Right lobe of liver (tissue), 6 donors: ENCODE measurements at regions not wholly inside any gene's neighbourhood (a gene's known extent, or its start where the extent isn't known, plus 50 kb on each side); places are given as distances from the start of the nearest gene placed in this dataset.
"Not testable (repeated sequence)": the region's sequence is repeated elsewhere in the genome, so short reads cannot be mapped to it uniquely, and the experiment has no call there.

Experiments used
- ATAC-seq, 4 donors: fragments of 200-7000 bp; cut with Tn5 transposase; one replicate each; pipeline ENCODE4 v1.9.1; 2020; ENCODE audit warnings: mild to moderate bottlenecking in 4 of 4, moderate library complexity in 4 of 4
- DNase-seq, 3 donors: peaks; one replicate each; pipeline ENCODE4 v3.0.0-alpha.2; 2020
- H3K27ac ChIP-seq, 3 donors: fragments of 200-600 bp; one replicate each; pipeline ENCODE4 v1.8.0; 2022
- H3K27me3 ChIP-seq, 2 donors: fragments of 200-600 bp; one replicate each; pipeline ENCODE4 v1.8.0; 2022
- H3K36me3 ChIP-seq, 4 donors: fragments of 200-600 bp; sonication (generic) in 1 of 4; one replicate each; pipeline versions ENCODE4 v1.5.1 to v1.8.0; 2017 to 2022; ENCODE audit warnings: control low read depth in 1 of 4
- H3K4me1 ChIP-seq, 4 donors: fragments of 200-600 bp; sonication (generic) in 1 of 4; one replicate each; pipeline versions ENCODE4 v1.5.1 to v1.8.0; 2017 to 2022; ENCODE audit warnings: control low read depth in 1 of 4
- H3K4me3 ChIP-seq, 3 donors: fragments of 200-600 bp; one replicate each; pipeline ENCODE4 v1.8.0; 2022
- H3K9me3 ChIP-seq, 4 donors: fragments of 200-600 bp; sonication (generic) in 1 of 4; one replicate each; pipeline versions ENCODE4 v1.5.1 to v1.8.0; 2017 to 2022; ENCODE audit warnings: control low read depth in 1 of 4
- POLR2A ChIP-seq: fragments of 450-650 bp; IDR thresholded peaks from one replicate; pipeline ENCODE4 v1.6.1; 2017; ENCODE audit warnings: antibody characterized with exemption, mild to moderate bottlenecking
- whole genome bisulfite sequencing: methylation state at CpG from one replicate; pipeline ENCODE4 v1.1.6; 2018; ENCODE audit warnings: low coverage, low lambda C conversion rate; ENCODE audit not compliant: insufficient coverage; ENCODE audit errors: missing lambda C conversion rate; 5-methylcytosine and 5-hydroxymethylcytosine counted together
- intact Hi-C, 2 donors: fragments of 100-400 bp; cut with DNase I; formaldehyde crosslinking; loops; one replicate each; pipeline versions ENCODE4 v1.11.2 to v1.14.1; 2022
- TF ChIP-seq, protein P1 (sequence below), 4 donors: fragments of 200-600 bp in 3 of 4; fragments of 450-650 bp in 1 of 4; IDR thresholded peaks; one replicate each; pipeline versions ENCODE4 v1.5.1 to v1.8.0; 2016 to 2022; ENCODE audit warnings: antibody characterized with exemption in 4 of 4, mild to moderate bottlenecking in 2 of 4
- donor health status: DM: no; HTN: yes; CAD: no.
- donor health status: DM: no; HTN: no; CAD: no.
- donor health status: DM: no; HTN: no; CAD: no.
- donor health status: DM: no; HTN: yes; CAD: no.
- donor health status: DM: no; HTN: yes; CAD: no.

DNA sequence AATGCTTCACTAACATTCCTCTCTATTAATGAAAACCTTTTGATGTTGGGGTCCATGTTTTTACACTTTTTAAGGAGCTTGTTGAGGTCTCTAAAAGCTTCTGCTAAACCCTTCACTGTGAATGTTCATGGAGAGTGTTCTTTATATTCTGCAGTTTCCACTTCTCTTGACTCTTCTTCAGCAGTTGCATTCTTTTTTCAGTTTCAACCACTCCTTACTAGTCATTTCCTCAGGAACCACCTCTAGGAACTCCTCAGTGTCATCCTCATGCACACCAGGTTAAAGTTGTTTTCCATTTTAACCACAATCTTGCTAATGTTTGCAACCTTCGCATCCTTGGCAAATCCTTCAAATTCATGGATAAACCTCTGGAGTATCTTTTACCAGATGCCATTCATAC, 821.6 kb downstream of the ANKRD7 start:
- WGBS: 100% methylated on average over 1 of the region's 1 CpG
- DNase-seq (no peak), ATAC-seq (no peak)
- Histone ChIP-seq H3K27me3 (peaks cover 0 to 2% of the 10 kb centered on the region in 2 donors), H3K4me1 (no peaks in the 10 kb centered on the region), H3K36me3 (no peaks in the 10 kb centered on the region), H3K4me3 (no peak overlapping the region), H3K27ac (no peak overlapping the region), H3K9me3 (no peaks in the 10 kb centered on the region)
- intact Hi-C loops: no loop called here
- TF ChIP-seq, protein P1, sequence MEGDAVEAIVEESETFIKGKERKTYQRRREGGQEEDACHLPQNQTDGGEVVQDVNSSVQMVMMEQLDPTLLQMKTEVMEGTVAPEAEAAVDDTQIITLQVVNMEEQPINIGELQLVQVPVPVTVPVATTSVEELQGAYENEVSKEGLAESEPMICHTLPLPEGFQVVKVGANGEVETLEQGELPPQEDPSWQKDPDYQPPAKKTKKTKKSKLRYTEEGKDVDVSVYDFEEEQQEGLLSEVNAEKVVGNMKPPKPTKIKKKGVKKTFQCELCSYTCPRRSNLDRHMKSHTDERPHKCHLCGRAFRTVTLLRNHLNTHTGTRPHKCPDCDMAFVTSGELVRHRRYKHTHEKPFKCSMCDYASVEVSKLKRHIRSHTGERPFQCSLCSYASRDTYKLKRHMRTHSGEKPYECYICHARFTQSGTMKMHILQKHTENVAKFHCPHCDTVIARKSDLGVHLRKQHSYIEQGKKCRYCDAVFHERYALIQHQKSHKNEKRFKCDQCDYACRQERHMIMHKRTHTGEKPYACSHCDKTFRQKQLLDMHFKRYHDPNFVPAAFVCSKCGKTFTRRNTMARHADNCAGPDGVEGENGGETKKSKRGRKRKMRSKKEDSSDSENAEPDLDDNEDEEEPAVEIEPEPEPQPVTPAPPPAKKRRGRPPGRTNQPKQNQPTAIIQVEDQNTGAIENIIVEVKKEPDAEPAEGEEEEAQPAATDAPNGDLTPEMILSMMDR (IDR thresholded peaks at IDR 0.05): no peak
- no peak for TF ChIP-seq POLR2A

GRCh38 chr7:119065966-119066365, 841.5 kb downstream of the ANKRD7 start:
- 39% methylated on average over 4 of the region's 4 CpGs for WGBS
- Histone ChIP-seq H3K27me3 (no peaks in the 10 kb centered on the region), H3K36me3 (no peaks in the 10 kb centered on the region), H3K27ac (no peak overlapping the region), H3K9me3 (no peaks in the 10 kb centered on the region), H3K4me3 (no peak overlapping the region), H3K4me1 (no peaks in the 10 kb centered on the region)
- DNase-seq (no peak), ATAC-seq (no peak)
- TF ChIP-seq, protein P1 (IDR thresholded peaks at IDR 0.05): no peak
- TF ChIP-seq POLR2A: no peak
- intact Hi-C loops: no loop called here

- 61% methylated on average over 1 of the region's 1 CpG for WGBS
Observed at GRCh38 chr7:119086026-119086425, 861.5 kb downstream of the ANKRD7 start.

DNA sequence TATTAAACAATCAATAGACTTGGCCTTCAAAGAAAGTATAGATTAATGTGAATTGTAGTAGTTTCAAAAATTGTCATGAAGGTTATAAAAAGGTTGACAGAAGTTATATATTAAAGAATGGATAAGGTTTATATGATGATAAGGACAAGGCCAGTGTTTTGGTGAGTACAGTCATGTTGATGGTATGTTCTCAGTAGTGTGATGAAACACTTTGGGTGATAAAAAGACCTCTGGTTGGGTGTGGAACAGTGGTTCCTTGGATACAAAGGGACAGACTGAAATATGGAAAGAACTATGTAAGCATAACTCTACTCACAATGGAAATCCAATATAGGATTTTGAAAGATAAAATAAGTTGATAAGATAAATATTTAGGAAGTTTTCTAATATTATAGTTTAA, 866.3 kb downstream of the ANKRD7 start:
- Histone ChIP-seq H3K27me3 (no peaks in the 10 kb centered on the region), H3K27ac (no peak overlapping the region), H3K9me3 (no peaks in the 10 kb centered on the region), H3K4me3 (no peak overlapping the region), H3K36me3 (no peaks in the 10 kb centered on the region), H3K4me1 (no peaks in the 10 kb centered on the region)
- ATAC-seq: no peak
- TF ChIP-seq, protein P1 (IDR thresholded peaks at IDR 0.05): no peak
- no peak for TF ChIP-seq POLR2A
- intact Hi-C loops: no loop called here
- no peak for DNase-seq

More at GRCh38 chr7:119086026-119086425, 861.5 kb downstream of the ANKRD7 start:
- no peak overlapping the region for H3K4me3 ChIP-seq
- no peaks in the 10 kb centered on the region for H3K9me3 ChIP-seq
- no peak for ATAC-seq
- DNase-seq: no peak
- no peaks in the 10 kb centered on the region for H3K36me3 ChIP-seq
- intact Hi-C loops: no loop called here
- H3K27me3 ChIP-seq: no peaks in the 10 kb centered on the region
- no peaks in the 10 kb centered on the region for H3K4me1 ChIP-seq
- TF ChIP-seq POLR2A: no peak
- TF ChIP-seq, protein P1 (IDR thresholded peaks at IDR 0.05): no peak
- H3K27ac ChIP-seq: no peak overlapping the region

DNA sequence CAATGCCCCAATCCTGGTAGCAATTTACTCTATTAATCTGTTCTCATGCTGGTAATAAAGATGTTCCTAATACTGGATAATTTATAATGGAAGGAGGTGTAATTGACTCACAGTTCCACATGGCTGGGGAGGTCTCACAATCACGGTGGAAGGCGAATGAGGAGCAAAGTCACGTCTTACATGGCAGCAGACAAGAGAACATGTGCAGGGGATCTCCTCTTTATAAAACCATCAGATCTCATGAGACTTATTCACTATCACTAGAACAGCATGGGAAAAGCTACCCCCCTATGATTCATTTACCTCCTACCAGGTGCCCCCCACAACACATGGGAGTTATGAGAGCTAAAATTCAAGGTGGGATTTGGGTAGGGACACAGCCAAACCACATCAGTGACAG, 872.2 kb downstream of the ANKRD7 start:
- Histone ChIP-seq H3K27ac (no peak overlapping the region), H3K4me3 (no peak overlapping the region), H3K4me1 (no peaks in the 10 kb centered on the region), H3K36me3 (no peaks in the 10 kb centered on the region), H3K27me3 (no peaks in the 10 kb centered on the region), H3K9me3 (no peaks in the 10 kb centered on the region)
- 43% methylated on average over 3 of the region's 3 CpGs for WGBS
- no peak for ATAC-seq
- intact Hi-C loops: no loop called here
- TF ChIP-seq, protein P1 (IDR thresholded peaks at IDR 0.05): no peak
- no peak for TF ChIP-seq POLR2A
- DNase-seq: no peak

DNA sequence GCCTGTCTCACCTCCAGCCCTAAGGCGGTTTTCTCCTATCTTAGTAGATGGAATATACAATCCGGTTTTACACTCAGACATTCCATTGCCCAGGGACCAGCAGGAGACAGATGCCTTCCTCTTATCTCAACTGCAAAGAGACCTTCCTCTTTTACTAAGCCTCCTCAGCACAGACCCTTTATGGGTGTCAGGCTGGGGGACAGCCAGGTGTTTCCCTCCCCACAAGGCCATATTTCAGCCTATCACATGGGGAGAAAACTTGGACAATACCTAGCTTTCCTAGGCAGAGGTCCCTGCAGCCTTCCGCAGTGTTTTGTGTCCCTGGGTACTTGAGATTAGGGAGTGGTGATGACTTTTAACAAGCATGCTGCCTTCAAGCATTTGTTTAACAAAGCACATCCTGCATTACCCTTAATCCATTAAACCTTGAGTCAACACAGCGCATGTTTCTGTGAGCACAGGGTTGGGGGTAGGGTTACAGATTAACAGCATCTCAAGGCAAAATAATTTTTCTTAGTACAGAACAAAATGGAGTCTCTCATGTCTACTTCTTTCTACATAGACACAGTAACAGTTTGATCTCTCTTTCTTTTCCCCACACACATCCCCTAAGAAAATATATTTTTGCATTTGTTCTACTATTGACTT, 876.2 kb downstream of the ANKRD7 start:
- DNase-seq, intact Hi-C loops, ATAC-seq, H3K9me3 ChIP-seq, H3K4me3 ChIP-seq, H3K27me3 ChIP-seq, H3K27ac ChIP-seq, H3K36me3 ChIP-seq, H3K4me1 ChIP-seq: not testable (repeated sequence)
- 18% methylated on average over 4 of the region's 4 CpGs for WGBS
